ENCODE measurements at regions not wholly inside any gene's neighbourhood (a gene's known extent, or its start where the extent isn't known, plus 50 kb on each side); places are given as distances from the start of the nearest gene placed in this dataset.

DNA sequence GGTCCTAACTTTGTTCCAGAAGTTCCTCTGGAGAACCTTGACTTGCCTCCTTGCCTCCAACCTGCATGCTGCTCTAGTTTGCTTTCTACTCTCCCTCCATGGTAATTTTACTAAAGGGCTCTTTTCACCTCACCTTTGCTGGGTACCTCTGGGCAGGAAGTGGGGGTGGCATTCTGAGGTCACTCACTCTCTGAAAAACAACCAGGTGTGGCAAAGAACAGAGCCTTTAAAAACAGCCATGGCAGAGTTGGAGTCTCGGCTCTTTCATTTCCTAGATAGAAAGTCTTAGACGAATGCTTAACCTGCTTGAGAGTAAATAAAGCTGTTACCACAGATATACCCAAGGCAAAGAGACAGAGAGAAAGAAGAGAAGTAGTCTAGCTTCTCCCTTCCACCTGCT, 827.9 kb downstream of the BCL11B start:
- TF ChIP-seq, protein P1, sequence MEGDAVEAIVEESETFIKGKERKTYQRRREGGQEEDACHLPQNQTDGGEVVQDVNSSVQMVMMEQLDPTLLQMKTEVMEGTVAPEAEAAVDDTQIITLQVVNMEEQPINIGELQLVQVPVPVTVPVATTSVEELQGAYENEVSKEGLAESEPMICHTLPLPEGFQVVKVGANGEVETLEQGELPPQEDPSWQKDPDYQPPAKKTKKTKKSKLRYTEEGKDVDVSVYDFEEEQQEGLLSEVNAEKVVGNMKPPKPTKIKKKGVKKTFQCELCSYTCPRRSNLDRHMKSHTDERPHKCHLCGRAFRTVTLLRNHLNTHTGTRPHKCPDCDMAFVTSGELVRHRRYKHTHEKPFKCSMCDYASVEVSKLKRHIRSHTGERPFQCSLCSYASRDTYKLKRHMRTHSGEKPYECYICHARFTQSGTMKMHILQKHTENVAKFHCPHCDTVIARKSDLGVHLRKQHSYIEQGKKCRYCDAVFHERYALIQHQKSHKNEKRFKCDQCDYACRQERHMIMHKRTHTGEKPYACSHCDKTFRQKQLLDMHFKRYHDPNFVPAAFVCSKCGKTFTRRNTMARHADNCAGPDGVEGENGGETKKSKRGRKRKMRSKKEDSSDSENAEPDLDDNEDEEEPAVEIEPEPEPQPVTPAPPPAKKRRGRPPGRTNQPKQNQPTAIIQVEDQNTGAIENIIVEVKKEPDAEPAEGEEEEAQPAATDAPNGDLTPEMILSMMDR (conservative IDR thresholded peaks at IDR 0.05; ENCODE audit: low read depth, low read length): no peak
- no peak for DNase-seq (ENCODE audit: low read depth)
- H3K4me3 ChIP-seq (ENCODE audit: low read length): no peak overlapping the region

DNA sequence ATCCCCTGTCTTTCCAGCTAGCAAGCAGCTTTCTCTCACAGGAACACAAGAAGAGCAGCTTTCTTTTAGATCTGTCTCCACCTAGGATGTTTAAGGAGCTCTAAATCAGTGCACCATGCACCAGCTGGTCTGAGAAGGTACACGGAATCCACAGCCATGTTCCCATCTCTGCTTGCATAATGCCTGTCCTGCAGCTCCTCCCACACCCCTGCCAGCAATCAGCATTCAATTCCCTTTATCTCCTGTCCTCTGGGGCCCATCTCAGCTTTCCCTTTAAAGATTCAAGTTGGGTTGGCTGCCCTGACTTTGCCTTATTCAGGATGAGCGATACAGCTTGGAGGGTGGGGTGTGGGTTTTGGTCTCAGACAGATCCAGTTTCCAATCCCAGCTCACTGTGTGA, 826.3 kb downstream of the BCL11B start:
- TF ChIP-seq, protein P1 (conservative IDR thresholded peaks at IDR 0.05; ENCODE audit: low read depth, low read length): no peak
- DNase-seq (ENCODE audit: low read depth): no peak
- H3K4me3 ChIP-seq (ENCODE audit: low read length): no peak overlapping the region

DNA sequence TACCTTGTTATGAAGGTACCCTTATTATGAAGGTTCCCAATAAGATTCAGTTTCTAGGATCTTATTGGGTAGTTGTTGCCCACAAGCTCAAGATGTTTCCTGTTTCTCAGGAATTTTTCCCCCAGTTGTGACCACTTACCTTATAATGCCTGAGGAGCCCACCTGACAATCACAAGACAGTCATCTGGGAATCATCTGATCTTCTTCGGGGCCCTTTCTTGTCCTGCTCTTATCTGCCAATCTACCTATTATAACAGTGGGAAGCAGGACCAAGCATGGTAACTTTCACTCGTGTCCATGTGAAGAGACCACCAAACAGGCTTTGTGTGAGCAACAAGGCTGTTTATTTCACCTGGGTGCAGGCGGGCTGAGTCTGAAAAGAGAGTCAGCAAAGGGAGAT, 825.5 kb downstream of the BCL11B start:
- no peak for DNase-seq (ENCODE audit: low read depth)
- TF ChIP-seq, protein P1 (conservative IDR thresholded peaks at IDR 0.05; ENCODE audit: low read depth, low read length): no peak
- no peak overlapping the region for H3K4me3 ChIP-seq (ENCODE audit: low read length)

DNA sequence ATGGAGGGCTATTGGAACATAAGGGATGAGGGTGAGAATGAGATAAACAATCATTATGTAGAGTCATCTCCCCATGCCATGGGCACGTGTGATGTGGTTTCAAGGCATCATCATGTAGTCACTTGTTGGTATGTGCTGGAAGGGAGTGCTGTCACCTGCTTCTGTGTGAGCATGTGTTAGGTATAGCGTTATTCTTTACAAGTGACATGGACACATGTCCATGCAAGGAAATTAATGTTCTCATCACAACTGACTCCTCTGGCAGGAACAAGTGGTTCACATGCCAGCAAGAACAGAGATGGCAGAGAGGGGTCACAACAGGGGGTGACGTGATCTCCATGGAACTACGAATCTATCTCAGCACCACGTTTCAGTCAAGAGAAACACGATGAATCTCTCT, 815.8 kb downstream of the BCL11B start:
- TF ChIP-seq, protein P1 (conservative IDR thresholded peaks at IDR 0.05; ENCODE audit: low read depth, low read length): no peak
- no peak for DNase-seq (ENCODE audit: low read depth)

DNA sequence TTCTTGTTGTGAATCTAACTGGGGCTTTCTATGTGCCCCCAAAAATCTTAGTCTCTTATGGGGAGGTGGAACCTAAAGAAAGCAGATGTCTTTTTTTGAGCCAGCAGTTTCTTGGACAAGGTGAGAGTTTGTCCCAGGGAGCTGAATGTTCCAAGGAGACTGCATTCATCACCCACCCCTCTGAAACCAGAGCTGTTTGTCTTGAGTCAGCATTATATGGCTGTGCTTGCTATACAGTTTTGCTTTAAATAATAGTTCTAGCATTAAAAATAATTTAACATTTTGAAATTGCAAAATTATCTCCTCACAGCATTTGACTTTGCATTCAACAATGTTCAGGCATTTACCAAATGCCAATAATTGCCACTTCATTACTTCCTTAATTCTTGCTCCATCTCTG, 813.3 kb downstream of the BCL11B start:
- TF ChIP-seq, protein P1 (conservative IDR thresholded peaks at IDR 0.05; ENCODE audit: low read depth, low read length): no peak
- no peak overlapping the region for H3K4me3 ChIP-seq (ENCODE audit: low read length)
- DNase-seq (ENCODE audit: low read depth): no peak

More for the DNA sequence above, 815.8 kb downstream of the BCL11B start:
- no peak overlapping the region for H3K4me3 ChIP-seq (ENCODE audit: low read length)

DNA sequence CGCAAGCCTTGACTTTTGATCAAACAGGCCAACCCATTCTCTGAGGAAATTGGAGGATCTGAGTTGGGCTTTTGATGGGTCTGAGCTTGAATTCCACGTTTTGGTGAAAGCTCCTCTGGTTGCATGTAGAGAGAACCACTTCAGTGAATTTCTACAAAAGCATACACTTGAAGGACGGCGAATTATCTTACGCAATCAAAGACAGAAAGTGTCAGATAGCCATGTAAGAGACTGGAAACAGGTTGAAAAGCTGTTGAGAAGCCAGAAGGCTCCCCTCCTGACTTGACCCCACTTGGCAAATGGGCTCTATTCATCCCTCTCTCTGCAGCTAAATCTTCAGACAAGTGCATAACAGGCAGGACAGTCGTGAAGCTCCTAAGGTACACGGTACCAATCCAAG, 809.1 kb downstream of the BCL11B start:
- TF ChIP-seq, protein P1 (conservative IDR thresholded peaks at IDR 0.05; ENCODE audit: low read depth, low read length): no peak
- DNase-seq (ENCODE audit: low read depth): no peak
- no peak overlapping the region for H3K4me3 ChIP-seq (ENCODE audit: low read length)

DNA sequence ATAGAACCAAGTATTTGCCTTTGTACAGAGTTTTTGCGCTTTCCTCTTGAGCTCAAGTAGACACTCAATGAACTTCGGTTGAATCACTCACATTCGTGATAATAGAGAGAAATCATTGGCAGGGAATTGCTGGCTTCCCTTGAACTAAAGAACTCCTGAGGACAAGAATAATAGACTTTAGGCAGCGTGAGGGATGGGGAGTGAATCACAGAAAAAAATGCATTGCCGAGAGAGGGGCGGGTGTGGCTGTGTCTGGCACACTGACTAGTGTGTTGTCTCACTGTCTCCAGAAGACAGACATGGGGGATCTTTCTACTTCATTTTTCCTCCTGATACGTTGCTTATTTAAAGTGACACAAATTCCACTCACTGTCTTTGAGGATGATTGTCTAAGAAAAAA, 805.2 kb downstream of the BCL11B start:
- no peak for DNase-seq (ENCODE audit: low read depth)
- no peak overlapping the region for H3K4me3 ChIP-seq (ENCODE audit: low read length)
- TF ChIP-seq, protein P1 (conservative IDR thresholded peaks at IDR 0.05; ENCODE audit: low read depth, low read length): no peak

Data from retinal pigment epithelial cell (primary cell).